ENCODE measurements at regions not wholly inside any gene's neighbourhood (a gene's known extent, or its start where the extent isn't known, plus 50 kb on each side); places are given as distances from the start of the nearest gene placed in this dataset.
"Not testable (repeated sequence)": the region's sequence is repeated elsewhere in the genome, so short reads cannot be mapped to it uniquely, and the experiment has no call there.

DNA sequence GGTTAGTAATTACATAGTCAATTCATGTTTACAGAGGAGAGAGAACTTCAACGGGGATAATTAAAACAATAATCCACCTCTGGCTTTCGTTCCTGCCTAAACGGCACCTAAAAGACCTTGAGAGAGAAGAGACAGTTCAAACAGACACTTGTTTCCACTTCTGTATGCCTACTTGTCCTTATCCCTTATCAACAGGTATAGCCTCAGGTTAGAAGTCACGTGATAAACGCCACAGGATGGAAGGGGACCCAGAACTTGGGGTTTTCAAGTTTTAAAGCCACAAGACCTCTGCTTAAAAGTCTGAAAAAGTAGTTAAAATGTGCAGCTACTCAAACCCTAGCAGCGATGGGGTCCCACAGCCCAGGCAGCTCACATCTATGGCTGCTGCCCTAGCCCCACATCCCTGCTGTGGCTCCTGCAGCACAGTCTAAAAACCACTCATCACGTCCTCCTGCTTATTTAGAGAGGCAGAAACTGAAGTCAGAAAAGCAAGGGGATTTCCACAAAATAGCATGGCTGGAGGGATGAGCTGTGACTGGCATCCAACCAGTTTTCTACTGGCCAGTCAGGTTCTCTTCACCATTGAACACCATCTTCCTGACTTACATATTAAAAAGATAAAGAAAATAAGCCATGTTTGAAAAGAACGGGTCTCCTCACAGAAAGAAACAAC lies 51.2 kb upstream of the SEC16B start:
- no peak for DNase-seq (ENCODE audit: low spot score)

- DNase-seq (ENCODE audit: low spot score): no peak
These were observed 52.1 kb upstream of the SEC16B start for GRCh38 chr1:178021950-178022349.

- DNase-seq (ENCODE audit: low spot score): no peak
These were observed 53.3 kb upstream of the SEC16B start for GRCh38 chr1:178023181-178023618.

DNA sequence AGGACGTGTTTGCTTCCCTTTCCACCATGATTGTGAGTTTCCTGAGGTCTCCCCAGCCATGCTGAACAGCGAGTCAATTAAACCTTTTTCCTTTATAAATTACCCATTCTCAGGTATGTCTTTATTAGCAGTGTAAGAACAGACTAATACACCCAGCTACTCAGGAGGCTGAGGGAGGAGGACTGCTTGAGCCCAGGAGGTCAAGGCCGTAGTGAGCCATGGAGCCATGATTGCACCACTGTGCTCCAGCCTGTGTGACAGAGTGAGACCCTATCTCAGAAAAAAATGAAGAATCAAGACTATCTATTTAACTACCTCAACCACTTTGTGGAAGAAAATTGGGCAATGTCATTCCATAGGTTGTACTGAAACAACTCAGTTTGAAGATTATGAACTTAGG lies 54.6 kb upstream of the SEC16B start:
- no peak for DNase-seq (ENCODE audit: low spot score)

DNA sequence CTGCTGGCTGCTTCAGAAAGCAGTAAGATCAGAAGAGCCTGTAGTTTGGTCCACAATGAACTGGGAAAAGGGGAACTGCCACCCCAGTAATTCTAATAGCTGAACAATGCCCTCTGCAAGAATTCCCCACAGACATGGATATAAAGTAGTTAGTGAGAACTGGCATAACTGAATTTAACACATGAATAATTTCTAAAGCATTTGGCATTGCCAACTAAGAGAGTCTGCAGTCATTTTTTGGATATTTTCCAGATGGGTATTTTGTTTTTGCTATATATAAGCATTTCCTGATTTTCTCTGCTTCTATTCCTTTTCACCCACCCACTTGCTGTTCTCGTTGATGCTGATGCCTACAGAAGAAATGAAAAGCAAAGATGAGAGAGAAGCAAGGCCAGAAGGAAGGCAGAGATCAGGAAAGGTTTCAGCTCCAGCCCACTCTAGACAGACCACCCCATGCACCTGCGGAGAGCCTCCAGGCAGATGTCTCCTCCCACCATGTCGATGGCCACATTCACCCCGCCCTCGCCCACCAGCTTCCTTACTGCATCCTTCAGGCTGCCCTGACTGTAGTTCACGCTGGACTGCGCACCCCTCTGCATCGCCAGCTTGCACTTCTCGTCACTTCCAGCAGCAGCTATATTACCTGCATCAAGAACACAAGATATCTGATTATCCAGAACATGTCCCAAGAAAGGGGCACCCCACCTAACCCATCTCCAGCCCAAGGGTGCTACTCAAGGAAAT lies 55.9 kb upstream of the SEC16B start:
- DNase-seq (ENCODE audit: low spot score): no peak

GRCh38 chr1:178028841-178029481 lies 59.1 kb upstream of the SEC16B start:
- no peak for DNase-seq (ENCODE audit: low spot score)

DNA sequence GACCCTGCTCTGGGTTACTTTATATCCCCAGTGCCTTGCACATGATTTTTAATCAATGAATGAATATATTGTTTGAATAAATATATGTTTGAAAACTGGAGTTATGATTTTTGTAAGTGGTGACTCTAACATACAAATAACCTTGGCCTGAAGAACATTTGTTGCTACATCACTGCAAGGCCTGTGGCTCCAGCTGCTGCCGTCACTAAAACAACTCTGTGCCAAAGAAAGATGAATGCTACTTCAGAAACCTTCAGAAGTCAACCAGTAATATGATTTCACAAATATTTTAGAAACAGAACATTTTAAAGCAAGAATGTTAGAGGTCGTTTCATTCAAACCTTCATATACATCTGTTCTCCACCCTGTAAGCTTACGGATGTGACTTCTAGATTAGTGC lies 60.6 kb upstream of the SEC16B start:
- DNase-seq (ENCODE audit: low spot score): no peak

DNA sequence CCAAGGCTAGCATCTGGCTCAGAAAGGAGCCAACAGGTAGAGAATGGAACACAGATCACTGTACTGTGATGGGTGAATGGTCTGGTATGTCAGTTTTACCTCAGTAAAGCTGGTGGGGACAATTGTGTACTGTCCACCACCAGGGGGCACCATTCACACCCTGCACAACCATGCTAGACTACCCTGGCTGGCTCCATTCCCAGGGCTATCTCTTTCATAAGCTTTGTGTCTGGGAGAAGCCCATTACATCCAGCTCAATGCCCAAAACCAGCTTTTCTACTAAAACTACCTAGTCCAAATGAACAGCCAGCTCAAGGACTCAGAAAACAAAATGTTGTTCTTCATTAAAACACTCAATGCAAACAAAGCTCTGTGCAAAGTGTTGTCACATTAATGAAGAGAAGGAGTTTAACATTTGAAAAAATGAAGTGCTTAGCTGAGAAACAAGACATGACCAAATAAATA lies 62.0 kb upstream of the RASAL2 start:
- DNase-seq (ENCODE audit: low spot score): peak; percentile 73

GRCh38 chr1:178033019-178033418 lies 60.9 kb upstream of the RASAL2 start:
- DNase-seq (ENCODE audit: low spot score): no peak

- no peak for DNase-seq (ENCODE audit: low spot score)
These were observed 59.2 kb upstream of the RASAL2 start for GRCh38 chr1:178034676-178035075.

DNA sequence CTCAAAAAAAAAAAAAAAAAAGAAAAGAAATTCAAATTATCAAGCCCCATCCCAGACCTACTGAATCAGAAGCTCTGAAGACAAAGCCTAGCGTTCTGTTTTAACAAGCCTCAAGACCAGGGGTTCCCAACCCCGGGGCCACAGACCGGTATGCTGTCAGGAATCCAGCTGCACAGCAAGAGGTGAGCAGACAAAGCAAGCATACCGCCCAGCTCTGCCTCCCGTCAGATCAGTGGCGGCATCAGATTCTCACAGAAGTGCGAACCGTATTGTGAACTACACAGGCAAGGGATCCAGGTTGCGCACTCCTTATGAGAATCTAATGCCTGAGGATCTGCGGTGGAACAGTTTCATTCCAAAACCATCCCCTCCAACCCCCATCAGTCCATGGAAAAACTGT lies 57.8 kb upstream of the RASAL2 start:
- DNase-seq (ENCODE audit: low spot score): no peak

DNA sequence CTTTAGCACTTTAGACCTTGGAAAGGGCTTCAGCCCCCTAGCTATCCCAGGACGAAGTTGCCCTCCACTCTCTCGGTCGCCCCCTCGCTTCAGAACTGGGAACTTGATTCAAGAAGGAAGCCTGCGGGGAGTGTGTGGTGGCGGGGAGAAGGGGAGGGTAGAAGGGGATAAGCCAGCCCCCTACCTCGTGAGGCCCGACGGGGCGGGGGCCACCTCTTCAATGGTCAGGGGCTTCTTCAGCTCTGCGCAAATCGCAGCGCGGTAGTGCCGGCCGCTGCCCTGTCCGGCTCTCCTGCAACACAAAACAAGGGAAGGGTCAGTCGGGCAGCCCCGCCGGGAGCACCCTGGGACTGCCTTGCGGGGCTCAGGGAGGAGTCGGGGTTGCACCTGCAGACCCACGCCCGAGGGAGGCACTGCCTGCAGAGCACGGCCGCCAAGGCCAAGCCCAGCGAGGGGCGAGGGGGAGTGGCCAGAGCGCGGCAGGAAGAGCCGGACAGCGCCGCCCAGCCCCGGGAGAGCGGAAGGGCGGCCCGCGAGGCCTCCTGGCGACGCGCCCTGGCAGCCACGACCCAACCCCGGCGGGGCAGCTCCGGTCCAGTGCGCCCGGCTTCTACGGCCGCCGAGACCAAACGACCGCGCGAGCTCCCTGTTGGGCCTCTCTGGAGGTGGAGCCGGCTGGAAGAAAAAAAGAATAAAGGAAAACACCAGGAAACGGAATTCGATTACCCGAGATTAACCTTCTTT lies 56.2 kb upstream of the RASAL2 start:
- peak; percentile 84 for DNase-seq (ENCODE audit: low spot score)

GRCh38 chr1:178038372-178038771 lies 55.5 kb upstream of the RASAL2 start:
- DNase-seq (ENCODE audit: low spot score): no peak

DNA sequence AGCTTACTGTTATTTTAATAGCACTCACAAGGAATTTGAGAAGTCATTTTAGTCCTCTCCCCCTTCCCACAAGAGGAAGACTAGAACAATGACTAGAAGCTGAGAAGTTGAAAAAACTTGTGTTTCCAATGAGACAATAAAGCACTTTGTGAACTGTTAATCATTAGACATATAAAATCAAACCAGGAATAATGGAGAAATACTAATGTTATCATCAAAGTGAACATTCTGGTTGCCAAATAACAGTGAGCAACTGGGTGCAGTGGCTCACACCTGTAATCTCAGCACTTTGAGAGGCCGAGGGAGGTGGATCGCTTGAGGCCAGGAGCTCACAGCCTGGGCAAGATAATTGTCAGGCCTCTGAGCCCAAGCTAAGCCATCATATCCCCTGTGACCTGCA lies 54.0 kb upstream of the RASAL2 start:
- DNase-seq (ENCODE audit: low spot score): no peak

- DNase-seq (ENCODE audit: low spot score): not testable (repeated sequence)
These were observed 50.0 kb upstream of the RASAL2 start for GRCh38 chr1:178043940-178044339.

All from left forelimb (tissue), 1 donor.